HG02840 (cell line): ENCODE measurements at regions not wholly inside any gene's neighbourhood (a gene's known extent, or its start where the extent isn't known, plus 50 kb on each side); places are given as distances from the start of the nearest gene placed in this dataset.
"Not testable (repeated sequence)": the region's sequence is repeated elsewhere in the genome, so short reads cannot be mapped to it uniquely, and the experiment has no call there.

Experiments
- ATAC-seq: cut with Tn5 transposase; IDR thresholded peaks from one replicate; pipeline ENCODE4 v1.9.1; 2021; ENCODE audit warnings: mild to moderate bottlenecking, moderate library complexity, moderate number of reproducible peaks; ENCODE audit not compliant: unreplicated experiment, low FRiP score

DNA sequence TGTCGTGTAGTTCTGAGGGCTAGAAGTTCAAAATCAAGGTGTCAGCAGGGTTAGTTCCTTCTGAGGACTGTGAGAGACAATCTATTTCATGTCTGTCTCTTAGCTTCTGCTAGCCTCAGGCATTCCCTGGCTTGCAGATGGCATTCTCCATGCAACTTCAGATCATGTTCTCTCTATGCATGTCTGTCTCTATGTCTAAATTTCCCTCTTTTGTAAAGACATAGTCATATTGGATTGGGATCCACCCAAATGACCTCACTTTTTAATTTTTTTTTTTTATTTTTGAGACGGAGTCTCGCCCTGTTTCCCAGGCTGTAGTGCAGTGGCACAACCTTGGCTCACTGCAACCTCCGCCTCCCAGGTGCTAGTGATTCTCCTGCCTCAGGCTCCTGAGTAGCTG lies 104.6 kb downstream of the RAP2B start:
- no peak for ATAC-seq

DNA sequence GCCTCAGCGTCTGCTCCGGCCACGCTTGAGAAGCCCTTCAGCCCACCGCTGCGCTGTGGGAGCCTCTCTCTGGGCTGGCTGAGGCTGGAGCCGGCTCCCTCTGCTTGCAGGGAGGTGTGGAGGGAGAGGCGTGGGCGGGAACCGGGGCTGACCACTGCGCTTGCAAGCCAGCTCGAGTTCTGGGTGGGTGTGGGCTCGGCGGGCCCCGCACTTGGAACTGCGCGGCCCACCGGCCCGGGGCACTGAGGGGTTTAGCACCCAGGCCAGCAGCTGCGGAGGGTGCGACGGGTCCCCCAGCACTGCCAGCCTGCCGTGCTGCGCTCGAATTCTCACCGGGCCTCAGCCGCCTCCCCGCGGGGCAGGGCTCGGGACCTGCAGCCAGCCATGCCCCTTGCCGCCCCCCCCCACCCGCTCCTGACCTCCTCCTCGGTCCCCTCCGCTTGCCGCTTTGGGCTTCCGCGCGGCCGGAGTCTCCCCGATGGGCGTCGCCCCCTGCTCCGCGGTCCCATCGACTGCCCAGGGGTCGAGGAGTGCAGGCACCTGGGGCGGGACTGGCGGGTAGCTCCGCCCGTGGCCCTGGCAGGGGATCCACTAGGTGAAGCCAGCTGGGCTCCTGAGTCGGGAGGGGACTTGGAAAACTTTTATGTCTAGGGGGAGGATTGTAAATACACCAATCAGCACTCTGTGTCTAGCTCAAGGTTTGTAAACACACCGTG lies 106.7 kb downstream of the RAP2B start:
- no peak for ATAC-seq

DNA sequence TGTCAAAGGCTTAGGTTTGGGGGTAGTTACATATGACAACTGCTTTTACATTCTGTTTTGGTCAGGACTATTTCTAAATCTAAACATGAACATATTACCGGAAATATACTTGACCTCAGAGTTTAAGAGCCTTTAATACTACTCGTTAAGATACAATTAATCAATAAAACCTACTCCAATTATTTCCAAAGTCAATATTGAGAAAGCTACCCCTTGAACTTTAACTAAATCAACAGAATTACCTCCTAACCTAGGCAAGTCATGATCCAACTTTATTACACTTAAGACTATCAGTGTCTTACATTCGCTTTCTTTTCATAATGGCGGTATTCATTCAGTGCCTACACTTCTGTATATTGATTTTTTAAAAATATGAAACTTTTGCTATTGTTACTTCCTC lies 107.7 kb downstream of the RAP2B start:
- no peak for ATAC-seq

DNA sequence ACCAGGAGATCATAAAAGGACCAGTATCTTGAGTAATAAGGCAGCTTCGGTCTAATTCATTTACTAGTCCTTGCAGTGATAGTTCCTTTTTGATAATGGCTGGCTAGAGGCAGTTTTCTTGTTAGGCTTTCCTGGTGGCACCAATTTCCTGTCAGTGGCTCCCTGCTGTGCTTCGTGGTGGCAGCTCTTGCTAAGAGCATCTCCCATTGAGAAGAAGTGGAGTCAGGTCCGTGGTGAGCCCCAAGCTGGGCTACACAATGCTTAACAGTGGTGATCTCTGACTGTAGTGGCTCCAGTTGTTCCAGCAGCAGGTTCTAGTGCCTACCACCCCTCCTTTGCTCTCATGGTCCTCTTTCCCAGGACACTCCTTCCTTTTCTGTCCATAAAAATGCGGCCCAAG lies 111.2 kb downstream of the RAP2B start:
- no peak for ATAC-seq

DNA sequence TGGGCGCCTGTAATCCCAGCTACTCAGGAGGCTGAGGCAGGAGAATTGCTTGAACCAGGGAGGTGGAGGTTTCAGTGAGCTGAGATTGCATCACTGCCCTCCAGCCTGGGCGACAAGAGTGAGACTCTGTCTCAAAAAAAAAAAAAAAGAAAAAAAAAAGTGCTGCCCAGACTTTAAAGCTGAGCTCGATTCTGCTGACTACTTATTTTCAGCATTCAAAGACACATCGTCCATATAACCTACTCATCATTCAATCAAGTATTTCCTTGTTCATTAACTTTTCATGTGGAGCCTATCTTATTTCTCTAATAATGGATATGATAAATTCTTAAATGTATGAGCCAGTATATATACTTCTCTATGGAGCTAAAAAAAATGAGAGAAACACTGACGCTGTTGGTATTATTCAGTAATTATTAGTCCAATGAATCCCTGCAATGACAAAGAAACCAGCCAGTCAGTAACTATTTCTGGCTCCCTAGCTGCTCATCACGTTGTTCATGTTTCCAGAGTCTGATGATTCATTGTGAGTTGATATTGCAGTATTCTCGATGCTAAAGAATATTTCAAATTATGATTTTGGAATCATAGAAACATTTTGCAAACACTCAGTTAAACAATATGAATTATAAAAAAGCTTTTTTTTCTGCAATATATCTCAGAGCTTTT lies 111.9 kb downstream of the RAP2B start:
- ATAC-seq, result no peak

GRCh38 chr3:153274561-153274960 lies 112.5 kb downstream of the RAP2B start:
- no peak for ATAC-seq

DNA sequence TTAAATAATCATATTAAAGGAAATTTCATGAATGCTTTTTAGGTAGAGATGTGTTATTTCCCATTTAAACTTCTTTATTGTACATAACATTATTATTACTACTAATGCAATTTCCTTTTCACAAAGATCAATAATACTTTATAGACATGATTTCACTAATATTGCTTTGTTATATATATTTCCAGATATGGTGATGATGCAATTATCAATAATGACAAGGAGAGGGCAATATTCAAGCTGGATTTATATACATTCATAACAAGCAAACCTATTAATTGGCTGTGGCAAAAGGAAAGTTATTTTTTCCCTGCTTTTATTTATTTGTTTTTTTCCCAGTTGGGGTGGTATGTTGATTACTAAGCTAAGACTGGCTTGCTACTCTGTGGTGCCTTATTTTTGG lies 113.5 kb downstream of the RAP2B start:
- no peak for ATAC-seq

GRCh38 chr3:153277029-153277428 lies 115.0 kb downstream of the RAP2B start:
- ATAC-seq, result no peak

- not testable (repeated sequence) for ATAC-seq
These were observed 119.4 kb downstream of the RAP2B start for GRCh38 chr3:153281236-153281997.

DNA sequence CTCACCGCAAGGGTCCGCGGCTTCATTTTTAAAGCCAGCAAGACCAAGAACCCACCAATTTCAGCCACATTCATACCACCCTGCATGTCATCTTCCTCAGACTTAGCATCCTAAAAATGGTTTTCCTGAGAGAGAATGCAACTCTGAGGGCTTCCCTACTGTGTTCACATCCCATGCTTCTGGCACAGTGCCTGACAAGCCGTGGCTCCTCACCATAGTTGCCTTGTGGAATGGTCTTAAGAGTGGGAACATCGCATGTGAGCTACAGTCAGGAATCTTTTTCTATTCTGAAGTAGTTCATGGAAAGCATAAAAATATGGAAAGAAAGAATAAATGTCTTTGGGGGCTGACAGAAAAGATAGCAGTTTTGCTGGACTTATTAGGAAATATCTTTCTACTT lies 120.3 kb downstream of the RAP2B start:
- no peak for ATAC-seq

DNA sequence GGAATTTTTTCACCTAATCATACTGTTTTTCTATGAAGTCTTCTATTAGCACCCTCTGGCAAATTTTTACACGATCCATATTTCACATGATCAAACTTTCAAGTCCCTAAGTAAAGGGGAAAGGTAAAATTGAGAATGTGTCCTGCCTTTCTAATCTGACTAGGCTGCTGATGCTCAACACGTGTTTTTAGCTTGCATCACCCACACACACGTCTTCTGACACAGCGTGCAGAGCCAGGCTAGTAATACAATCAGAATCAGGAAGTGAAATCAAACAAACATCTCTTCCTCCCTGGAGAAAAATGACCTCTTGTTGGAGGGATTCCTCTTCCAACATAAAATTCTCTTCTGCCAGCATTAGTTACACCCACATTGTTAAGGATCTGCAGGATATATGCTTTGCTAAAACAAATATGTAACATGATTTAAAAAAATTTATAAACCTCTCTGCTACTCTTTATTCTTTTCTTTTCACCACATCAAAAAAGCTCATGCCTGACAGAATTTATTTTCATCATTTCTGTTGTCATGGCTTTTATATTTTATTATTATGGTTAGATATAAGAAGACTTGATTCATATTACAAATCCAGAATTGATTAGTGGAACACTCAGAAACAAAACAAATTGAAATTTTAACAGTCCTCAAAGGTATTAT lies 122.4 kb downstream of the RAP2B start:
- no peak for ATAC-seq

- no peak for ATAC-seq
These were observed 123.2 kb downstream of the RAP2B start for GRCh38 chr3:153285194-153285641.

- ATAC-seq, result no peak
These were observed 124.0 kb downstream of the RAP2B start for GRCh38 chr3:153285982-153286381.

DNA sequence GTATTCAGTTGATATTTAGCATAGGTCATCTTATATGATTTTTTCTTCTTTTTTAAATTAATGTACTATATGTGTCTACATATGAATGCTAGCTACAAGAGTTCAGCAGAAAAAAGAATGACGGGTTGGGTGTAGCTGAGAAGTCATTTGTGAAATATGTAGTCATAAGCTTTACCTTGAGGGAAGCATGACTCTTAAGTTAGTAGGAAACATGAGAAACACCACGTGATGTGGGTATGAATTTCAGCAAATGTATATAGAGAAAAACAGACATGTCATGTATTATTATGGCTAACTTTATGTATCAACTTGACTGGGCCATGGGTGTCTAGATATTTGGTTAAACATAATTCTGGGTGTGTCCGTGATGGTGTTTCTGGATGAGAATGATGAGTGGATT lies 125.0 kb downstream of the RAP2B start:
- no peak for ATAC-seq

DNA sequence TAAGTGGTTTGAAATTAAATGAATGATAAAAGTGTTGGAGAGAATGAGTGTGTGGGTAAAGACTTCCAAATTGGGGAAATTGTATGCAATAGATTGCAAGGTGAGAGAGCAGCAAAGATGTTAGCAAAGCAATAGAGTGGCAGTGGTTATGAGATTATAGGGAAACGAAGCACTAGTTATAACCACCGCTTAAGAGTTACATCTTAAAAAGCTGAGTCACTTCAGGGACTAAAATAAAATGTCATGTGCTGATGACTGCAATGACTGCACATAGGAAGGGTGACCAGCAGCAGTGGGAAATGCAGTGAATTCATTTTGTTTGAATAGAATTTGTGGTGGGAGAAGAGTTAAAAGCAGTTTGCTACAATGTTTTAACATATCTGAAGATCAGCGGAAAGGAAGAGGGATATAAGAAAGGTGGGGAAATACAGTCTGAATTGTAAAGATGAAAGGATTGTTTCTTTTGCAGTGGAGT lies 127.3 kb downstream of the RAP2B start:
- ATAC-seq, result no peak

- ATAC-seq, result no peak
These were observed 128.4 kb downstream of the RAP2B start for GRCh38 chr3:153290268-153291015.

DNA sequence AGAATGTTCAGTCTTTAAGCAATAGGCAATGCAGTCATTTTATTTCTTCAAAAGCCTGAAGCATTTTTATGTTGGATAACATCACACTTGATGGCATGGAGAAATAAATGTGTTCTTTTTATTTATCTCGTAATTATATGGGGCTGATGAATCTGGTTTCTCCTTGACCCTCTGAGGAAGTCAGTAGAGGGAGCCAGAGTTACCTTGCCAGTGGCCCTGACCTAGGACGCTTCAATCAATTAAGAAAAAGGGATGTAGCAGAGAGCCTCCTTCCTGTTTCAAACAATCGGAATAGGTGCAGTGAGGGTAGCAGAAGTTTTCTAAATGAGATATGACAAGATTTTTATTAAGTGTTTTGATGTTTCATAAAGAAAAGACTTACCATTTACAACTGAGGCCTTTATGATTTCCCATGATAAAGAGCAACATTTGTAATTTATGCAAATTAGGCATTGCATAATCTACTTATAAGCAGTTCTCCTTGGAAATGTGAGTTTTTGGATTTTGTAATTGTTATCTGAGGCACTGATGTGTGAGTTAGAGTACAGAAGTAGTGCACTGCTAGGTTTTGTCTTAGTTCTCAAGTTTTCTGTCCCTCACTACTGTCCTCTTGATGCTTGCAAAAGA lies 129.1 kb downstream of the RAP2B start:
- no peak for ATAC-seq

GRCh38 chr3:153293265-153293664 lies 131.2 kb downstream of the RAP2B start:
- ATAC-seq, result no peak

DNA sequence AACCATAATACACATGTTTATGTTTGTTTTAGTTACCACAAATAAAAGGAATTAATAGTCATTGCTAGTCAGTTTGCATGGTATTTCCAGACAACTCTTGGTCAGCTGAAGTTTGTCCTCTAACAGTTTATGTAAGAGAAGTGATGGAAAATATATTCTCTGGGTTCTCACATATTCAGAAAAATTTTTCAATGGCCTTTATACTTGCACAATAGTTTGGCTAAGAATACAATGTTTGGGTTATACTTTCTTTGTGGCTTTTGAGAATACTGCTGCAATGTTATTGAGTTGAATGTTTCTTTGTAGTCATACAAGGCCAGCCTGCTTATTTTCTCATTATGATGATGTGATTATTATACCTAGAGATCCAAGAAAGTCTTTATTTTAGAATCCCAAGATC lies 133.9 kb downstream of the RAP2B start:
- no peak for ATAC-seq

GRCh38 chr3:153305189-153305588 lies 143.2 kb downstream of the RAP2B start:
- no peak for ATAC-seq
